IMR-90 (cell line): ENCODE measurements at regions not wholly inside any gene's neighbourhood (a gene's known extent, or its start where the extent isn't known, plus 50 kb on each side); places are given as distances from the start of the nearest gene placed in this dataset.

Experiments
- ATAC-seq: fragments of 200-7000 bp; cut with Tn5 transposase; 2 replicates; pipeline ENCODE4 v1.9.1; 2020; ENCODE audit warnings: low read depth, mild to moderate bottlenecking, moderate library complexity
- BruUV-seq: library from RNA; stranded (reverse); fragments of 400-500 nt; replicated peaks from 2 replicates; lab custom pipeline; 2021; lab: Mats Ljungman, UMichigan
- CTCF ChIA-PET: fragments of 300-600 bp; formaldehyde crosslinking; extraction: SDS; loops from one replicate; lab custom pipeline; 2021; ENCODE audit warnings: antibody characterized with exemption; lab: Yijun Ruan, JAX
- POLR2A ChIA-PET: fragments of 300-600 bp; sonication (Branson Sonifier 250); formaldehyde crosslinking; loops from one replicate; lab custom pipeline; 2022; ENCODE audit warnings: antibody characterized with exemption; ENCODE audit not compliant: unreplicated experiment; lab: Charles Lee
- DNase-seq: peaks from one replicate; pipeline ENCODE4 v3.0.0; 2013
- H2AFZ ChIP-seq: replicated peaks from 2 replicates; pipeline ENCODE3; 2013; ENCODE audit warnings: low read length, mild to moderate bottlenecking; ENCODE audit not compliant: poor library complexity
- H2AK5ac ChIP-seq: 2 replicates; pipeline ENCODE4 v1.6.1; 2013; ENCODE audit warnings: low read depth, low read length, inconsistent platforms
- H2AK9ac ChIP-seq: replicated peaks from 2 replicates; pipeline ENCODE3; 2013; ENCODE audit warnings: mild to moderate bottlenecking, low read depth, low read length, moderate library complexity; ENCODE audit not compliant: poor library complexity
- H2BK120ac ChIP-seq: 2 replicates; pipeline ENCODE4 v1.6.1; 2013; ENCODE audit warnings: low read depth, low read length, inconsistent platforms
- H2BK15ac ChIP-seq: 3 replicates; pipeline ENCODE4 v1.6.1; 2013; ENCODE audit warnings: low read depth, low read length, inconsistent platforms
- H2BK20ac ChIP-seq: 2 replicates; pipeline ENCODE4 v1.6.1; 2013; ENCODE audit warnings: low read depth, mild to moderate bottlenecking, inconsistent platforms, low read length, moderate library complexity
- H2BK5ac ChIP-seq: 2 replicates; pipeline ENCODE4 v1.6.1; 2013; ENCODE audit warnings: mild to moderate bottlenecking, low read depth, low read length, inconsistent platforms; ENCODE audit not compliant: poor library complexity, severe bottlenecking
- H3K14ac ChIP-seq: replicated peaks from 2 replicates; pipeline ENCODE4 v1.6.1; 2013; ENCODE audit warnings: low read depth, low read length, inconsistent platforms
- H3K18ac ChIP-seq: 2 replicates; pipeline ENCODE4 v1.6.1; 2013; ENCODE audit warnings: low read depth, low read length, control low read depth
- H3K23ac ChIP-seq: 2 replicates; pipeline ENCODE4 v1.6.1; 2013; ENCODE audit warnings: low read depth, low read length, inconsistent platforms
- H3K27ac ChIP-seq: 2 replicates; pipeline ENCODE4 v1.5.1; 2013; ENCODE audit warnings: mild to moderate bottlenecking, control low read depth, low read length; ENCODE audit not compliant: insufficient read depth
- H3K27me3 ChIP-seq: 2 replicates; pipeline ENCODE4 v1.6.1; 2013; ENCODE audit warnings: low read length; ENCODE audit not compliant: control insufficient read depth, insufficient read depth
- H3K36me3 ChIP-seq: 2 replicates; pipeline ENCODE4 v1.6.1; 2013; ENCODE audit warnings: low read length, mixed read lengths; ENCODE audit not compliant: control insufficient read depth, insufficient read depth
- H3K4ac ChIP-seq: 2 replicates; pipeline ENCODE4 v1.6.1; 2013; ENCODE audit warnings: low read depth, low read length, inconsistent platforms
- H3K4me1 ChIP-seq: 2 replicates; pipeline ENCODE4 v1.6.1; 2013; ENCODE audit warnings: low read length, mixed read lengths; ENCODE audit not compliant: control insufficient read depth, insufficient read depth
- H3K4me2 ChIP-seq: 2 replicates; pipeline ENCODE4 v1.6.1; 2013; ENCODE audit warnings: low read depth, mild to moderate bottlenecking, control low read depth, low read length, moderate library complexity
- H3K4me3 ChIP-seq: 2 replicates; pipeline ENCODE4 v1.5.1; 2013; ENCODE audit warnings: low read depth, mild to moderate bottlenecking, control low read depth, low read length, moderate library complexity; ENCODE audit not compliant: insufficient read depth
- H3K56ac ChIP-seq: 2 replicates; pipeline ENCODE4 v1.6.1; 2013; ENCODE audit warnings: low read length, inconsistent platforms; ENCODE audit not compliant: insufficient read depth; ENCODE audit errors: extremely low read depth
- H3K79me1 ChIP-seq, 2 experiments: 2 replicates each; pipeline ENCODE4 v1.6.1; 2013; ENCODE audit warnings: low read length in 2 of 2, inconsistent platforms in 1 of 2, low read depth in 1 of 2
- H3K9ac ChIP-seq: 2 replicates; pipeline ENCODE4 v1.6.1; 2013; ENCODE audit warnings: low read depth, low read length, control low read depth
- H3K9me1 ChIP-seq: 2 replicates; pipeline ENCODE4 v1.6.1; 2013; ENCODE audit warnings: low read length, inconsistent platforms; ENCODE audit not compliant: insufficient read depth
- H3K9me3 ChIP-seq: 2 replicates; pipeline ENCODE4 v1.6.1; 2013; ENCODE audit warnings: low read length; ENCODE audit not compliant: control insufficient read depth, insufficient read depth
- H4K20me1 ChIP-seq: 2 replicates; pipeline ENCODE4 v1.6.1; 2013; ENCODE audit warnings: low read length, inconsistent platforms; ENCODE audit not compliant: insufficient read depth
- H4K5ac ChIP-seq: 2 replicates; pipeline ENCODE4 v1.6.1; 2013; ENCODE audit warnings: mild to moderate bottlenecking, low read depth, low read length, control low read depth
- H4K8ac ChIP-seq, 2 experiments: 2 replicates each; pipeline ENCODE4 v1.6.1; 2013; ENCODE audit warnings: low read depth in 2 of 2, low read length in 2 of 2, control low read depth in 1 of 2, inconsistent platforms in 1 of 2
- H4K91ac ChIP-seq: 2 replicates; pipeline ENCODE4 v1.6.1; 2013; ENCODE audit warnings: low read depth, low read length, inconsistent platforms; ENCODE audit not compliant: insufficient read depth
- BHLHE40 ChIP-seq: fragments of 150-350 bp; IDR thresholded peaks from 2 replicates; pipeline ENCODE4 v1.6.1; 2016; ENCODE audit warnings: mild to moderate bottlenecking, low read depth, low read length
- WGBS, 2 experiments: methylation state at CpG; one replicate each; pipeline versions ENCODE4 v1.1.5 to v1.1.7; 2013; ENCODE audit warnings: missing lambda C conversion rate in 2 of 2; ENCODE audit not compliant: insufficient read length in 1 of 2; ENCODE audit errors: extremely low coverage in 2 of 2; 5-methylcytosine and 5-hydroxymethylcytosine counted together
- dilution Hi-C: fragments of 300-500 bp; cut with HindIII; formaldehyde crosslinking; loops from one replicate; pipeline ENCODE4 v1.14.3; 2018; ENCODE audit warnings: low sequenced_read_pairs; ENCODE audit not compliant: unreplicated experiment
- in situ Hi-C: fragments of 300-500 bp; cut with MboI; formaldehyde crosslinking; loops from 3 replicates; pipeline ENCODE4 v1.14.3; 2019; ENCODE audit warnings: low sequenced_read_pairs, inconsistent platforms, mixed read lengths
- intact Hi-C: fragments of 100-400 bp; cut with micrococcal nuclease; formaldehyde crosslinking; loops from 2 replicates; pipeline ENCODE4 v1.10.0; 2022

DNA sequence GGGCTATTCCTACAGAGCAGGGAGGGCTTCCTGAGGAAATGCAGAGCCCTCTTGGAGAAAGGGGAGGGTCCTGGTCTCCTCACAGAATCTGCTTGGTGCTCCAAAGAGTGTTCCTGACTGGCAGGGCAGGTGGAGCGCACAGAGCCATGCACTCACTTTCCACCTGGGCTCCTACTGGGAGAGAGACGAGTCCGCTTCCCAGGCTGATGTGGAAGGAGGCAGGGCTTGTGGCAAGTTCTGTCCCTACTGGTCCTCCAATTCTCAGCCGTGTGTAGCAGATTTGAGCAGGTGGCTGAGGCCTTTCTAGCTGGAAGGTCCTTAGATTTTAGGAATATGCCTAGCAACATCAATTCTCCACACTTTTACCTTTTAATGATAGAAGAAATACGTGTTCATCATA is 111.5 kb upstream of the MKI67 start:
- intact Hi-C loops: no loop called here

More for the DNA sequence above, 111.5 kb upstream of the MKI67 start:
- TF ChIP-seq BHLHE40: no peak
- ChIA-PET CTCF (interaction anchor here (0.6 kb wide), 1 partner anchor 386 kb away, joined by 3 read pairs; no protein-coding TSS in a partner anchor), POLR2A (no interaction called here)
- Histone ChIP-seq H3K18ac (no peak overlapping the region), H2AK9ac (no peak overlapping the region), H3K9me3 (peaks cover 35% of the 10 kb centered on the region), H3K36me3 (no peaks in the 10 kb centered on the region), H4K8ac (no peak overlapping the region), H2AFZ (no peak overlapping the region), H2BK15ac (no peak overlapping the region), H4K91ac (no peak overlapping the region), H3K27ac (no peak overlapping the region), H4K5ac (no peak overlapping the region), H2BK120ac (no peak overlapping the region), H4K20me1 (no peaks in the 10 kb centered on the region), H3K27me3 (no peaks in the 10 kb centered on the region), H3K23ac (no peak overlapping the region), H3K9ac (no peak overlapping the region), H3K4ac (no peak overlapping the region), H2BK20ac (no peak overlapping the region), H3K4me1 (no peaks in the 10 kb centered on the region), H3K79me1 (no peaks in the 10 kb centered on the region), H3K14ac (no peak overlapping the region), H3K4me2 (no peak overlapping the region), H3K9me1 (no peaks in the 10 kb centered on the region), H2BK5ac (no peak overlapping the region), H3K4me3 (no peak overlapping the region), H3K56ac (no peak overlapping the region), H2AK5ac (no peak overlapping the region)
- ATAC-seq (no peak), DNase-seq (no peak)
- BruUV-seq: no TSS peak
- dilution Hi-C loops (no loop called here), in situ Hi-C loops (no loop called here)
- WGBS, 2 experiments: no CpG with 5 or more reads among the region's 5 CpGs
